ENCODE measurements at regions not wholly inside any gene's neighbourhood (a gene's known extent, or its start where the extent isn't known, plus 50 kb on each side); places are given as distances from the start of the nearest gene placed in this dataset.

DNA sequence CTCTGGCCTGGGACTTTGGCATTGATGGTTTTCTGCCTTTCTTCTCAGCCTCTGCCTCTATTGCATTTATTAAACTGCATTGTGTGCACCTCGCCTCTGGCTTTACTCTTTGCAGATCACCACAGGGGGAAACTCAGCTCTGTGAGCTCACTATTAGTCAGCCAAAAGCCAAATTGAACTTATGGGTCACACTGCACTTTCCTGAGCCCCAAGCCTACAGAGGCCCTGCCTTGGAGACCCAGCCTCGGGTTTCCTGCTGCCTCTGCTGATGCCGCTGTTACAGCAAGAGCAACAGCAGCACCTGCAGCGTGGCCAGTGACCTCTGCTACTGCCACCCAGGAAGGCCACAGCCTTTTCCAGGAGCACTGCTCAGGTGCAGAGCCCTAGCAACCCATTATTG, 122.5 kb downstream of the DAD1 start:
- DNase-seq (ENCODE audit: low read depth) = peak; percentile 65
- TF ChIP-seq, protein P1, sequence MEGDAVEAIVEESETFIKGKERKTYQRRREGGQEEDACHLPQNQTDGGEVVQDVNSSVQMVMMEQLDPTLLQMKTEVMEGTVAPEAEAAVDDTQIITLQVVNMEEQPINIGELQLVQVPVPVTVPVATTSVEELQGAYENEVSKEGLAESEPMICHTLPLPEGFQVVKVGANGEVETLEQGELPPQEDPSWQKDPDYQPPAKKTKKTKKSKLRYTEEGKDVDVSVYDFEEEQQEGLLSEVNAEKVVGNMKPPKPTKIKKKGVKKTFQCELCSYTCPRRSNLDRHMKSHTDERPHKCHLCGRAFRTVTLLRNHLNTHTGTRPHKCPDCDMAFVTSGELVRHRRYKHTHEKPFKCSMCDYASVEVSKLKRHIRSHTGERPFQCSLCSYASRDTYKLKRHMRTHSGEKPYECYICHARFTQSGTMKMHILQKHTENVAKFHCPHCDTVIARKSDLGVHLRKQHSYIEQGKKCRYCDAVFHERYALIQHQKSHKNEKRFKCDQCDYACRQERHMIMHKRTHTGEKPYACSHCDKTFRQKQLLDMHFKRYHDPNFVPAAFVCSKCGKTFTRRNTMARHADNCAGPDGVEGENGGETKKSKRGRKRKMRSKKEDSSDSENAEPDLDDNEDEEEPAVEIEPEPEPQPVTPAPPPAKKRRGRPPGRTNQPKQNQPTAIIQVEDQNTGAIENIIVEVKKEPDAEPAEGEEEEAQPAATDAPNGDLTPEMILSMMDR (conservative IDR thresholded peaks at IDR 0.05; ENCODE audit: control insufficient read depth, insufficient read depth, low read depth, low read length) = no peak

GRCh38 chr14:22465201-22465840, 123.7 kb downstream of the DAD1 start:
- TF ChIP-seq, protein P1 (conservative IDR thresholded peaks at IDR 0.05; ENCODE audit: control insufficient read depth, insufficient read depth, low read depth, low read length) = no peak
- H3K4me3 ChIP-seq (ENCODE audit: control insufficient read depth, low read depth, low read length) = no peak overlapping the region
- peak; percentile 78 for DNase-seq (ENCODE audit: low read depth)

More for the DNA sequence above, 122.5 kb downstream of the DAD1 start:
- no peak overlapping the region for H3K4me3 ChIP-seq (ENCODE audit: control insufficient read depth, low read depth, low read length)

GRCh38 chr14:22464422-22465142, 124.4 kb downstream of the DAD1 start:
- no peak overlapping the region for H3K4me3 ChIP-seq (ENCODE audit: control insufficient read depth, low read depth, low read length)
- TF ChIP-seq, protein P1 (conservative IDR thresholded peaks at IDR 0.05; ENCODE audit: control insufficient read depth, insufficient read depth, low read depth, low read length) = no peak
- no peak for DNase-seq (ENCODE audit: low read depth)

- TF ChIP-seq, protein P1 (conservative IDR thresholded peaks at IDR 0.05; ENCODE audit: control insufficient read depth, insufficient read depth, low read depth, low read length) = no peak
- no peak for DNase-seq (ENCODE audit: low read depth)
- no peak overlapping the region for H3K4me3 ChIP-seq (ENCODE audit: control insufficient read depth, low read depth, low read length)
These were observed 125.3 kb downstream of the DAD1 start for GRCh38 chr14:22463763-22464173.

DNA sequence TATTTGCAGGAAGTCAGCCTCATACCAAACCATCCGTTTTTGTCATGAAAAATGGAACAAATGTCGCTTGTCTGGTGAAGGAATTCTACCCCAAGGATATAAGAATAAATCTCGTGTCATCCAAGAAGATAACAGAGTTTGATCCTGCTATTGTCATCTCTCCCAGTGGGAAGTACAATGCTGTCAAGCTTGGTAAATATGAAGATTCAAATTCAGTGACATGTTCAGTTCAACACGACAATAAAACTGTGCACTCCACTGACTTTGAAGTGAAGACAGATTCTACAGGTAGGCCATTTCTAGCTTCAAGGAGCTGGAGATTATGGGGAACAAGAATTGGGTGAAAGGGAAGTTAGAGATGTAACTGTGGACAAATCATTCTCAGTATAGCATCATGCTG, 126.1 kb downstream of the DAD1 start:
- DNase-seq (ENCODE audit: low read depth) = no peak
- TF ChIP-seq, protein P1 (conservative IDR thresholded peaks at IDR 0.05; ENCODE audit: control insufficient read depth, insufficient read depth, low read depth, low read length) = no peak
- H3K4me3 ChIP-seq (ENCODE audit: control insufficient read depth, low read depth, low read length) = no peak overlapping the region

DNA sequence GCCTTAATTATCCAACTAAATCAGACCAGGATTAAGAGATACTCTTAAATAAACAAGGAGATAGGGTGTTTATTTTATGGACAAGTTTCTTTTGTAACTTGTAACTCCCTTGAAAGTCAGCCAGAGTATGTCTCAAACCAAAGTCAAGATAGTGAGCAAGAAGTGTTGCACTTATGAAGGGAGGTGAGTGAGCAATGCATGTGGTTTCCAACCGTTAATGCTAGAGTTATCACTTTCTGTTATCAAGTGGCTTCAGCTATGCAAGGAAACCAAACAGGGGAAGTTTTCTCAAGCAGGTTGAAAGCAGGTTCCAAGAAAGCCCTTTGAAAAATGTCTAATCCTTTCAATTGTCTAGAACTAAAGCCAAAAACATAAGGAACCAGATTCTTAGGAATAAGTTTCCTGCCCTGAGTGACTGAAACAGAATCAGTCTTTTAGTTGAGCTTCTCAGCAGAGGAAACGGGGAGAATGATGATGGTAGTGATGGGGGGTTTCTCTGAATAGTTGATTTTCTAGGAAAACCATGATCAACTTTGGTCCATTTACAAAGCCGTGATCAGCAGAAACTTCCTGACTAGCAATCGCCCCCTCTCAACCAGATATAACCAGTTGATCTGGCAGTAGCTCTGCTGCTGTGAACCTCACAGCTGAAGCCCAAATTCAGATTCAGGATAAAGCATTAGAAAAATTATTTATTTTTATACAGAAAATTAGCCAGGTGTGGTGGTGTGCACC, 128.4 kb downstream of the DAD1 start:
- no peak for DNase-seq (ENCODE audit: low read depth)
- TF ChIP-seq, protein P1 (conservative IDR thresholded peaks at IDR 0.05; ENCODE audit: control insufficient read depth, insufficient read depth, low read depth, low read length) = no peak

More for the DNA sequence above, 128.4 kb downstream of the DAD1 start:
- H3K4me3 ChIP-seq (ENCODE audit: control insufficient read depth, low read depth, low read length) = no peak overlapping the region
